Gastrocnemius medialis (tissue), 4 donors: ENCODE measurements at regions not wholly inside any gene's neighbourhood (a gene's known extent, or its start where the extent isn't known, plus 50 kb on each side); places are given as distances from the start of the nearest gene placed in this dataset.

Experiments
- POLR2A ChIP-seq, 2 donors: fragments of 450-650 bp; IDR thresholded peaks; one replicate each; pipeline ENCODE4 v1.6.1; 2017; ENCODE audit warnings: antibody characterized with exemption in 2 of 2, mild to moderate bottlenecking in 2 of 2, moderate library complexity in 2 of 2
- TF ChIP-seq, protein P1 (sequence below), 5 experiments: fragments of 450-650 bp in 3 of 5; fragments of 200-600 bp in 2 of 5; sonication (generic) in 2 of 5; IDR thresholded peaks in 4 of 5; conservative IDR thresholded peaks in 1 of 5; 1 replicate in 4 of 5; 2 replicates in 1 of 5; pipeline ENCODE4 v1.5.1; 2016 to 2019; ENCODE audit warnings: antibody characterized with exemption in 5 of 5, mild to moderate bottlenecking in 3 of 5, moderate library complexity in 3 of 5

GRCh38 chr2:83764447-83765005 lies 694.6 kb downstream of the SUCLG1 start:
- TF ChIP-seq, protein P1, sequence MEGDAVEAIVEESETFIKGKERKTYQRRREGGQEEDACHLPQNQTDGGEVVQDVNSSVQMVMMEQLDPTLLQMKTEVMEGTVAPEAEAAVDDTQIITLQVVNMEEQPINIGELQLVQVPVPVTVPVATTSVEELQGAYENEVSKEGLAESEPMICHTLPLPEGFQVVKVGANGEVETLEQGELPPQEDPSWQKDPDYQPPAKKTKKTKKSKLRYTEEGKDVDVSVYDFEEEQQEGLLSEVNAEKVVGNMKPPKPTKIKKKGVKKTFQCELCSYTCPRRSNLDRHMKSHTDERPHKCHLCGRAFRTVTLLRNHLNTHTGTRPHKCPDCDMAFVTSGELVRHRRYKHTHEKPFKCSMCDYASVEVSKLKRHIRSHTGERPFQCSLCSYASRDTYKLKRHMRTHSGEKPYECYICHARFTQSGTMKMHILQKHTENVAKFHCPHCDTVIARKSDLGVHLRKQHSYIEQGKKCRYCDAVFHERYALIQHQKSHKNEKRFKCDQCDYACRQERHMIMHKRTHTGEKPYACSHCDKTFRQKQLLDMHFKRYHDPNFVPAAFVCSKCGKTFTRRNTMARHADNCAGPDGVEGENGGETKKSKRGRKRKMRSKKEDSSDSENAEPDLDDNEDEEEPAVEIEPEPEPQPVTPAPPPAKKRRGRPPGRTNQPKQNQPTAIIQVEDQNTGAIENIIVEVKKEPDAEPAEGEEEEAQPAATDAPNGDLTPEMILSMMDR (IDR thresholded peaks at IDR 0.05 in 4 of 5, conservative IDR thresholded peaks at IDR 0.05 in 1 of 5), result no peak
- TF ChIP-seq POLR2A (IDR thresholded peaks at IDR 0.05), result no peak
